ENCODE measurements at regions not wholly inside any gene's neighbourhood (a gene's known extent, or its start where the extent isn't known, plus 50 kb on each side); places are given as distances from the start of the nearest gene placed in this dataset.

DNA sequence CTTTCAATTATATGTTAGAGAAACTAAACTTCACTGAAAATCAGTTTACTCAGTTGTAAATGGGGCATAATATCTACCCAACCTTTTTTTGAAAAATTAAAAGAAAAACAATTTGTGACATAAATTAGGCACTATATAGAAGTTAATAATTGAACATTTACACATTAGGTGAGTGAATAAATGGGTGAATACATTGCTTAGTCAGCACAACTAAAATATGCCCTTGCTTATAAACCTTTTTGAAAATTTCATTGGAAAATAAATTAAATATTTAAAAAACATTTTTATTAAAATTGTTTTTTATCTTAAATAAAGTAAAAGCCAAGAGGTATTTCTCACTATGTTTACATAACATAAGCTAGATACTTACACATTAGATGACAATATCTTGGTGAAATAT is 994.5 kb upstream of the TENM4 start:
- DNase-seq (ENCODE audit: low spot score), result no peak

DNA sequence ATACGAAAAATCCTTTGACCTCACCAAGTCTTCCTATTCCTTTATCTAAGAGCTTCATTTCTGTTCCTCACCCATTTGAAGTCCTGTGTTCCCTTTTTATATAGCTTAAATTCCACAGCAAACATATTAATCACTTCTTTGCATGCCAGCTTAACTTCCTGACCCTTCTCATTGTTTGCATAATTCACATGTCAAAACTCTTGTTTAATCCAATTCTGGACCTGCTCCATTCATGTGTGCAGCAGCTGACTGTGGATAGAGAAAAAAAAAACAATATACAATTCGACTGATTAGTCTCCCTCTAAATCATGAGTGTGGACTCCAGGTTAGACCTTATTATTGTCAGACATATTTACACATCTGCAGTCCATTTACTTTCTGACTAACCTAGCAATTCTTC is 991.2 kb upstream of the TENM4 start:
- DNase-seq (ENCODE audit: low spot score), result no peak

DNA sequence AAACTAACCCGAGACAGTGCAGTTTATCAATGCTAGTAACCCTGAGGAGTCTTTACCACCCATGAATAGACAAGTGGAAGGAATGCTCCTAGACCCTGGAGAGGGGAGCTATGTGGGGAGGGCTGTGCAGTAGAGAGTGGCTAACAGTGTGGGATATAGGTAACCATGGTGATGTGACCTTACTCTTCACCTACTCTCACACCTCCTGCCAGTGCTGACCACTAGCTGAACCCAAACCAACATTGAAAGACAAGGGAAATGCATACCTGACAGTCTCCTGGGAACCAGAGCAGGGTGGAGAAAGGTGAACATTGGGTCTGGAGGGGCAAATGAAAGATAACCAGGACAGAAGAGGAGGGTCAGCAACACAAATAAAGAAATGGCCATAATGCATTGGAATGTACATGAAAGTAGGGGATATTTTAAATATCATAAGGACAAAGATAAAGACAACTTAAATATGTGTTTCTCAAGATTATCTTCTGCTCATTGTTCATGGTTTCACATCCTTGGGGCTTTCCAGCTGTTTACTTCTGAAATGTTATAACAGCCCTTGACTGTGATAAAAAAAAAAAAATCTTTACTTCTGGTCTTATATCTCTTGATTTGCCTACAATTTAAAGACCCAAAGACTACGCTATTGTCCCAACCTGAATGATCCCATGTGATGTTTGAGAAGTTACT is 983.3 kb upstream of the TENM4 start:
- DNase-seq (ENCODE audit: low spot score), result no peak

DNA sequence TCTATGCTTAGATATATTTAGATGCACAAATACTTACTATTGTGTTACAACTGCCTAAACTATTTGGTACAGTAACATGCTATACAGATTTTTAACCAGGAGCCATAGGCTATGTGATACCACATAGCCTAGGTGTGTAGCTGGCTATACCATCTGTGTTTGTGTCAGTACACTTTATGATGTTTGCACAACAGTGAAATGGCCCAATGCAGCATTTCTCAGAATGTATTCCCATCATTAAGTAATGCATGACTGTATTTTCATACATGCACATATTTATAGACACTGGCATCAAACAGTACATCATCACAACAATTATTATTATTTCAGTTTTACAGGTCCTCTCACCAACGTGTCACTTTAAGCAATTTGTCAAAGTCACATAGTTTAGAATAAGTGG is 979.5 kb upstream of the TENM4 start:
- no peak for DNase-seq (ENCODE audit: low spot score)

DNA sequence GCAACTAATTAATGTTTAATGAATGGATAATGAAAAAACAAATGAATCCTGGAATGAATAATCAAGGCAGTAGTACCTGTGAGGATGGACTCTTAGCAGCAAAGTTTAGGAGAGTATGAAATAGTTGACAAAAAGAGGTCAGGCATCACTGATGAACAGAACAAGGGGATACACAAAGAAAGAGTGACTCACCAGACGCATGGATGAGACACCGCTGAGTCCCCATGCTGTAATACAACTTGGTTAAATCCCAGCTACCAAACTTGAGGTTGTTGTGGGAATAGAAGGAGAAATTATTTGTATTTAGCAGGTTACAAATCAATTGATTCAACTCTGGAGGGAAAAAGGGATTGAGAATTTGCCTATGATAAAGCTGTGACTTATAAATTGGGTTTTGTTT is 976.9 kb upstream of the TENM4 start:
- DNase-seq (ENCODE audit: low spot score), result no peak

DNA sequence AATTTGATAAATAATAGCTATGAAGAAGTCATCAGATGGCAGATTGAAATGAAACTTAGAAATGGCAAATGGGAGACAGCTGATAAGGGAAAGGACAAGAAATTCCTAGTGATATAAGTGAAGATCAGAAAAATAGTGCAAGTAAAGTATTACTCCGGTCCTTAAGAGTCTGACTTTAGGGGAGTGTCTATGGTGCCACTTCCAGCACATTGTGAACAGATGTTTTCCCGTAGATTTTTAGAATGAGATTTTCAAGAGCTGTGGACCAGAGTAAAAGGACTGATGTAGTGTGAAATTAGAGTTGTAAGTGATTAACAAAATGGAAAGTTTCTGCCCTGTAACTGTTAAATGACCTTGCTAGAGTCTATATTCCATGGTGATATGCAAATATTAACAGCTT is 974.8 kb upstream of the TENM4 start:
- no peak for DNase-seq (ENCODE audit: low spot score)

DNA sequence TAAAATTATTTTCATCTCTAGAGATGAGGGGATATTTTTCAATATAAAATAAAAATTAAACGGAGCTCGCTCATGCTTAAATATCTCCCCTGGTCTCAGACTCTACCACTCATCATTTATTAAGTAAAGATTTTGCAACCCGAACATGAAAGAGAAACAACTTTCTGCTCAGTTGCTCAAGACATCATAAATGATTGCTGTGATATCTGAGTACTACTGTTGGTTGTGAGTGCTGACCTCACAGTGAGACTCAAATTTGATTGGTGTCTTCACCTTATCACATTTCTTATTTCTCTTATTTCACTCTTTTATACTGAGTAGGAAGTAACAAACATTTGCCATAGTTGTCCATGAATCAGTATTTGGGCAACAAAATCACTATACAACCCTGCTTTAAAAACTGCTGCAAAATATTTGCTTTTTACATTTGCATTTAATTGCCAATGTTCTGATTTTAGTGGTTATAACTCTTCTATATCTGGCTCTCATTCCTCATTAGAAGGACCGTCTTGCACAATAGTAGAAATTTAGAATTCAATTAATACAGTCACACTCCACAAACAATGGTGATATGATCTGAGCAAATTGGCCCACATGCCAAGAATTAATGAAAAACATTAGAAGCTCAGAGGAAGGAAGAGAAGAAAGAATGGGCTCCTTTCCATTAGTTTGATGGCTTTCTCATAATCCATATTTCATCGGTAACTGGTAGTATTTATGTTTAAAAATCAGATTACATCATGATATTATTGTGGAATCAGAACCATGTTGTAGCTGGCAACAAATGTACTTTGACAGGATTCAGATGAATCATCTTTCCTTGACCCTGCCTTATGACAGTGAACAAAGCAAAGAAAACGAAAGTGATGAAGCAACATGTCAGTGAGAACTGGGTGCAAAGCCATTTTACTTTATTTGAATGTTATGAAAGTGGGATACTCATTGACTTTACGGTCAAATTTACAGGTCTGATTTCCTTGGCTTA is 973.6 kb upstream of the TENM4 start:
- no peak for DNase-seq (ENCODE audit: low spot score)

DNA sequence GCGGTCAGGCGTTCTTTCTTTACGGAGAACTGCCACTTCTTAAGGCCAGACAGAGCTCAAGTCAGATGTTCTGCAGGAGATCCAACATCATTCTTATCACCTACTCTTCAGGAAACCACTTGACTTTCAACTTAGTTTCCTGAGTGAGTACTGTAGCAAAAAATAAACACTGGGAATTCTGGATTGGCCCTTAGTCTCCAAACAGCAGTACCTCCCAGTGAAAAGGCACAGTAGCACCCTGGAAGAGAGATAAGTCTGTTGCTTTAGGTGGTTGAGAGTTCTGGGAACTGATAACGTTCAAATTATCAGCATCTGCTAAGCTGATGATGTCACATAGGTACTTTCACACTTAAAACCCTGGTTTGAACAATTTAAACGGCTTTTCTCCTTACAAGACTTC is 971.8 kb upstream of the TENM4 start:
- DNase-seq (ENCODE audit: low spot score), result no peak

DNA sequence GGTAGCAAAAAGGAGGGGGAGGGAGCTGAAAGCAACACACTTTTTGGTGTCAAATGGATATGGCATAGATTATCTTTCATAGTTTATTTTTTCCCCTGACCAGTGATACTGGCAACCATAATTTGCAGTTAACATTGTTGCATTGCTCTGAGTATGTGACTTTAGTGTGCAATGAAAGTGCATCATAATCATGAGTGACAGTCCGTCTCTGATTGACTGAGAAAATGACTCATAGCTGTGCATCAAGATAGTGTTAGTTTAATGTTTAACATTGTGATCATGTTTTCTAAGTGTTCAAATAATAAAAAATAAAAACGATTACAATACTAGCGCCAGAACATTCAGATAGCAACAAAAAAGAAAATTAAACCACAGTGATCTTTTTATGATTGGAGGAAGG is 952.4 kb upstream of the TENM4 start:
- no peak for DNase-seq (ENCODE audit: low spot score)

DNA sequence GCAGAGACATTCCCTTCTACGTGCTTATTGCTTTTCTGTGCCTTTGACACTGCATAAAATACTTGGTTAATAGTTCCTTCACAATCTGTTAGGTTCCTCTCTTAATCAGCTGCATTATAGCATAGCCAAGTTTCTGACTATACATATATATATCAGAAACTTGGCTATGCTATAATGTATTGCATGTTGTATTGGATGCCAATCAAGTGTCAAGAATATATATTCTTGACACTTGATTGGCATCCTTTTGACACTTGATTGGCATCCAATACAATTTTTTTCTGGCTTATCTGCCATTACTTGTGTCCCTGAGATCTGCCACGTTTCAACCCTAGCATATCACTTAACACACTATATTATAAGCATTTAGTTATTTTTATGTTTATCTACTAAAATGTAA is 949.7 kb upstream of the TENM4 start:
- no peak for DNase-seq (ENCODE audit: low spot score)

DNA sequence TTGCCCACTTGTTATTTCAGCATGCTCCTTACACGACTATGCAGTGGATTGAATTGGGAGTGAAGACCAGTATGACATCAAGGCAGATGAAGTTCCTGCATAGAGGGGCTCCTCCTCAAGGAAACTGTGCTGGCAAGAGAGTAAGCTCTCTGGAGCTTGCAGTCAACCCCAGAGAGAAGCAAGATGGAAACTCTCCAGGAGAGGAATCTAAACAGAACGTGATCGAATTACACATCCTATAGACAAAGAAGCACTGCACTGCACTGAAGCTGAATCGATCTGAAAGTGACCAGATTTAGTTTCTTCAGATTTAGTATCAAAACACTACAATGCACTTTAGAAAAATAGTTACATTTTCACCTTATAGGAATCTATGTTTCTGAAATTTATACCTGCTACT is 947.7 kb upstream of the TENM4 start:
- no peak for DNase-seq (ENCODE audit: low spot score)

DNA sequence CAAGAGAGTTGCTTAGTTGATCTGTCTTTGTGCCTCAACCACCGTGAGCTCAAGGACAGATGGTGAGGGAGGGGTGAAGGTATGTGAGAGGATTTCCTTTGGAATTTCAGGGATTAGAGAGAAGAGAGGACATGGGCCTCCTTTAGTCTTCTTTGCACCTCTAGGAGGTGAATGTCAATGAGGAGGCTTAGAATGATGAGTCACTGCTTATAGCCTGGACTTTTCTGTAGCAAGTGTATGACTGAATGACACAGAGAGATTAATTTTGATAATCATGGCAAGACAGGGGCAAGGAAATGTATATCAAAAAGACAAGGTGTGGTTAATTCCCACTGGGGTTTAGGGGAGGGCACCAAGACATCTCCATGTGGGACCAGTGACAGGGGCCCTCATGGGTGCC is 947.3 kb upstream of the TENM4 start:
- no peak for DNase-seq (ENCODE audit: low spot score)

DNA sequence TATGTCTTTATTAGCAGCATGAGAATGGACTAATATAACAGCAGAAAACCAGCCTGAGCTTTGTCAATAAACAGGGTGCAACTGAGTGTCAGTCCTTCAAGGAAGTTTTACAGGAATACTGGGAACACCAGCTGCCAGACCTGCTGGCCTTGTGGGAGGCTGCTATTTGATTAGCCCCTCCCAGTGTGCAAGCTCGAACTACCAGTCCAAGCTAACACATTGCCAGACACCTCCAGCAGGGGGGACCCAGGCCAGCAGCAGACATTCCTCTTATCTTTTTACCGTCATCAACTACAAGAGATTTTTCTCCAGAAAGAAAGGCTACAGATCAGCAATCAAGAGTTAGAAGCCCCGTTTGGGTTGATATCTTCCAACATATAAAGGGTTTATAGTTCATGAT is 942.8 kb upstream of the TENM4 start:
- DNase-seq (ENCODE audit: low spot score), result no peak

DNA sequence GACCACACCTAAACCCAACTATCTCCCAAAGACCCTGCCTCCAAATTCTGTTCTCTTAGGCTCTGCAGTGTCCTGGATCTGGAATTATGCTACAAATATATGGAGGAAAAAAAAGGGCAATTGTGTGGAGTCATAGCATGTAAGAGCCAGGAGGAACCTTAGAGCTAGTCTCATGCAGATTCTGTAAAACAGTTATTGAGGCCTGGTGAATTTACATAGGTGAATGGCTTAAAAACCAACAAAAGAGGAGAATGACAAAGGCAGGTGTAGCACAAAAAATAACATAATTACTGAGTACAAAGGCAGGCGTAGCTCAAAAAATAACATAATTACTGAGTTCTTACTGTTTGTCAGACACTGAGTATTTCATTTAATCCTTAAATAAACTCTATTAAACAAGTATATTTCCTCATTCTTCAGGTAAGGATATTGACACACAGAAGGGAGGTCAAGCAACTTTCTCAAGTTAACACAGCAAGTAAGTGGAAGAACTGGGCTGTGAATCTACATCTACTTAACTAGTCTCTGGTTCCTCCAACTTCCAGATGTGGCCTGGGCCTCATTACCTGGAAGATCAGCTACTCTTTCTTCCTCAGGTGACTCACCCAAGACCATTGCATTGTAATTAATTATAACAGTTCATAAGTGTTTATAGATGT is 938.9 kb upstream of the TENM4 start:
- no peak for DNase-seq (ENCODE audit: low spot score)

DNA sequence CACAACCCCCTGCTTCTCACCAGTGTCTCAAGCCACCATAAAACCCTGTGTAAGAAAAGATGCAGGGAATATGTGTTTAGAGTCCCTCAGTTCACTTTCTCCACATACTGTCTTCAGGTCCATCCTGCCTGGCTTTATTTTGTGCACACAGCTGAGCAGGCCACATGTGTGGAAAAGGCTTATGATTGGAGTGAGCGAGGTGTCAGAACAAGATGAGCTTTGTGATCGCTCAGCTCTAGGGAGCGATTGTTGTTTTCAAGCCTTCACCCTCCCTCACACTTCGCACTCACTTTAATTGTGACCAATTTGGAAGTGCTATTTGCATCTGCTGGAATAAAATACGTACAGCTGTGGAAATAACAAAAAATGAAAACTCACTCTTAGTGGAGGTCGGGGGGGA is 931.1 kb upstream of the TENM4 start:
- no peak for DNase-seq (ENCODE audit: low spot score)

DNA sequence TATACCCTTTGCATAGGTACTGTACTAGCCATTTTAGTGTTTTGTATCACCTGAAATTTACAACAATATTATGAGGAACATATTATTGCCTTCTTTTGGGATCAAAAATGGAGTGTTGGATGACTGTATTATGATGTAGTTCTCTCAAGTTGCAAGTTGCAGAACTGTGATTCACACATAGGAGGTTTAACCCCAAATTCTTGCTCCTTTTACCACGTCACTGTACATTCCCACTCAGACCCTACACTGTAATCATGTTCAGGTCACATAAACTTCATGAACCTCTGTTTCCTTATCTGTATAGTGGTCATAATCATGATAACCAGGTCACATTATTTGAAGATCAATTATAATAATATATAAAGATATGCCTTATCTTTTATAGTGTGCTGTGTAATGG is 925.1 kb upstream of the TENM4 start:
- no peak for DNase-seq (ENCODE audit: low spot score)

DNA sequence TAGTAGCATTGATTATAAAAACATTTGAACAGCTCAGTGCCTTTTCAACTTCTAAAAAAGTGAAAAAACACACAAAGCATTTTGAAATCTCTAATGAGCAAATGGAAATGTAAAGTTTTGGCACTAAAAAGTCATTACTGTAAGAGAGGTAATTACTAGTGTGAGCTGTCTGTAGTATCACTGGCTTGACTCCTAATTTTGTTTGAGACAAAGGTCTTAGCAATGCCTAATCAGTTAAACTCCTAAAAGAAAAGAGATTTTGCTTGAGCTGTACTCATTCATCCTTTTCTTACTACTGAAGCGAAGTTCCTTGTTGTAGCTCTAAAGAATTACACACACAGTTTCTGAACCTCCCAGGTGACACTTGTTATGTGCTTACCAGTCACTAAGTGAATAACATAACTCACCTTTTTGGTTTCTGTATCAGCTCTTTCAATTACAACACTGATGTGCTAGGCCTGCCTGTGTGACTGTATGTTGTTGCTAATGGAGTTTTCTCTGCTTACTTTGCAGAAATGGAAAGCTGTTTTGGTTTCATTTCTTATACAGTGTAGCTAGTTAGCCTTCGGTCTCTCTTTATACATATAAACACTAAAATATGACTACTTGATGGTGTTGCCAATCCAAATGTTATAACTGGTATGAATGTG is 924.4 kb upstream of the TENM4 start:
- DNase-seq (ENCODE audit: low spot score), result no peak

DNA sequence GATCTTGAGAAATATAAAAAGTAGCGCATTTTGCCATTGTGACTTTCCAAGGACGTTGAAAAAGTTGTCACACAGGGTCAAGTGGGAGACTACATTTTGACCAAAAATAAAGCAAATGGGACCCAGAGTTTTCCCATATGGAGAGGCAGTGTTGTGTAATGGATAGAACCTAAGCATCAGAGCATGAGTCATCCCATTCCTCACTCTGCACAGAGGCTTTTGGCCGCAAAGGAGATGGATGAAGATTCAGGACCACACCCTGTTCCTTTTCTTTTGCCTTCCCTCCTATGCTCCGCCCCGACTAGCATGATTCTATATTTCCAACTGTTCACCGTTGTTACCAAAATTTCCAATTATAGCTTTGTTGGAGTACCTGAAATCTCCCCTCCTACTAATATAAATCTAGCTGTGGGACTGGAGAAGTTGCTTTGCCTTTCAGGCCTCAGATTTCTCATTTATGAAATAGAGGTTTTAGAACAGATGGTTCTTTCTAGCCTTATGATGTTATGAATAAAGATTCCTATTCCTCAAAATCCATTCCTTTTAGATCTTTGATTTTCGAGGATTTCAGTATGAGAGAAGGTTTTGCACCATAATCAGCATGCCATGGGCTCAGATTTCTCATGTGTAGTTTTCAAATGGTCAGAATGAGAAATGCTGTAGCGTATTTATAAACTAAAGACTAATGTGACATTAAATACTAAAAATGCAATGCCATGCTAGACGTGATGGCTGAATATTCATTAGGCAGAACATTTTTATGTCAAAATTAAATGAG is 921.9 kb upstream of the TENM4 start:
- no peak for DNase-seq (ENCODE audit: low spot score)

DNA sequence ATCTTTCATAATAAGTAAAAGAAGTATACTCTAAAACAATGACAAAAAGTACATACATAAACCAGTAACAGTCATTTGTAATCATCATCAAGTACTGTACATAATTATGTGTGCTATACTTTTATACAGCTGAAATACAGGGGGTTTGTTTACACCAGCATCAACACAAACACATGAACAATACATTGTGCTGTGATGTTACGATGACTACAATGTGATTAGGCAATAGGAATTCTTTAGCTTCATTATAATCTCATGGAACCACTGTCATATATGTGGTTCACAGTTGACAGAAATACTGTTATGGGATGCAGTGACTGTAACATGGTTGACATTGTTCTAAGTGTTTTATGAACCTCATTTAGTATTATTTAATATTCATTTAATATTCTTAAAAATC is 914.4 kb upstream of the TENM4 start:
- no peak for DNase-seq (ENCODE audit: low spot score)

DNA sequence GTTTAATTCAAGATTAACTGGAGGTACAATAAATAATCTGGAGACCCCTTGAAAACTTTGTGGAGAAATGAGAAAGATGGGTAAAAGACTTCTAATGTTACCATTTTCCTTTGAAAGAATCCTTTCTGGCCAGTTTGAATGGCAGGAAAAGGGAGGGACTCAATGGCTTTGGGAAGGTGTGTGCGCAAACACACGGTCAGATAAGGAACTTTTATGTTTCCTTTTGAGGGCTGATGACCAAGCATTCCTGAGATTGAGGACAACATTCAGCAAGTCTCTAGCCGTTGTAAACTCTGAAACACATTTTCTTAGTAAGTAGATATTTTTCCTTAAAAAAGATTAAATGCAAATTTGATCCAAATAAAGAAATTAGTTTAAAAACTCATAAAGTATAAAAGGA is 909.7 kb upstream of the TENM4 start:
- no peak for DNase-seq (ENCODE audit: low spot score)

DNA sequence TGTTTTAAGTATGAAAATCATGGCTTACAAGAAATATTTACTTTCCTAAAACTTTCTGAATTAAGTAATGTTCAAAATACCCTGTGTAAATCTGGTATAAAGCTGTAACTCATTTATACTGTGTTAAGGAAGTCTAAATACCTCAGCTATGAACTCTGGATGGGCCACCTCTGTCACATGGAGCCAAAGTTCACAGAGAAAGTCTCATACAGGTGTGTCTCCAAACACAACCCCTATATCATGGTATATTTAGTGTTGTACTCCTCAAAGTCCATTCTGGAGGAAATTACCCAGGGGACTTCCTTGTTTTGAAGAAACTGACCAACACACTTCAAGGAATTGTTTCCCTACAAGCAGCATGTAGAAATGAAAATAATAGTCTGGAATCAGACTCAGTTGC is 909.2 kb upstream of the TENM4 start:
- DNase-seq (ENCODE audit: low spot score), result no peak

Measured in CD4-positive, alpha-beta T cell treated with Interleukin-6 at 100 ng/mL for 8 hours (primary cell).